ENCODE measurements at regions not wholly inside any gene's neighbourhood (a gene's known extent, or its start where the extent isn't known, plus 50 kb on each side); places are given as distances from the start of the nearest gene placed in this dataset.

DNA sequence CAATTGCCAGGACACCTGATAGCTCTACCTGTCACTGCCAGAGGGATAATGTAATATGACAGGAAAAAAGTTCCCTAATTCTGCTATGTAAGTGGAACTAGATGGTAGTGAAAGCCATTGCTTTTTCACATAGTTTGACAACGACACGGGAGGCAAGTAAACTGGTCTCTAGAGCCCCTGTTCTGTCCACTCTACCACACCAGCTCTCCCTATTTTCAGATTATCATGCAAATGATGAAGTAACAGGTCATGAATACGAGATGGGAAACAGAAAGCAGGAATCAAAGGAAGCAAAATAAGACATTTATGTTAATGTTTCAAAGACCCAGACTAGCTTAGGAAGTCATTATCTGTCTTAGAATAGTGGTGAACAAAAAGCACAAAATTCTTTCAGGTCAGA lies 56.2 kb downstream of the TAF11L14 start:
- TF ChIP-seq POLR2A (IDR thresholded peaks at IDR 0.05): no peak
- TF ChIP-seq, protein P1, sequence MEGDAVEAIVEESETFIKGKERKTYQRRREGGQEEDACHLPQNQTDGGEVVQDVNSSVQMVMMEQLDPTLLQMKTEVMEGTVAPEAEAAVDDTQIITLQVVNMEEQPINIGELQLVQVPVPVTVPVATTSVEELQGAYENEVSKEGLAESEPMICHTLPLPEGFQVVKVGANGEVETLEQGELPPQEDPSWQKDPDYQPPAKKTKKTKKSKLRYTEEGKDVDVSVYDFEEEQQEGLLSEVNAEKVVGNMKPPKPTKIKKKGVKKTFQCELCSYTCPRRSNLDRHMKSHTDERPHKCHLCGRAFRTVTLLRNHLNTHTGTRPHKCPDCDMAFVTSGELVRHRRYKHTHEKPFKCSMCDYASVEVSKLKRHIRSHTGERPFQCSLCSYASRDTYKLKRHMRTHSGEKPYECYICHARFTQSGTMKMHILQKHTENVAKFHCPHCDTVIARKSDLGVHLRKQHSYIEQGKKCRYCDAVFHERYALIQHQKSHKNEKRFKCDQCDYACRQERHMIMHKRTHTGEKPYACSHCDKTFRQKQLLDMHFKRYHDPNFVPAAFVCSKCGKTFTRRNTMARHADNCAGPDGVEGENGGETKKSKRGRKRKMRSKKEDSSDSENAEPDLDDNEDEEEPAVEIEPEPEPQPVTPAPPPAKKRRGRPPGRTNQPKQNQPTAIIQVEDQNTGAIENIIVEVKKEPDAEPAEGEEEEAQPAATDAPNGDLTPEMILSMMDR (IDR thresholded peaks at IDR 0.05): no peak

All from Peyer's patch (tissue), 4 donors.